HepG2 (cell line): ENCODE measurements at regions not wholly inside any gene's neighbourhood (a gene's known extent, or its start where the extent isn't known, plus 50 kb on each side); places are given as distances from the start of the nearest gene placed in this dataset.

Experiments used
- CREM ChIP-seq, 2 experiments: sonication (generic) in 1 of 2; formaldehyde crosslinking in 1 of 2; IDR thresholded peaks; 2 replicates each; pipeline versions ENCODE4 v1.4.0 to v1.6.1; 2016 to 2020; ENCODE audit warnings: antibody characterized with exemption in 1 of 2, mild to moderate bottlenecking in 1 of 2, missing genetic modification reagents in 1 of 2
- FOXP1 ChIP-seq, 2 experiments: fragments of 450-650 bp in 1 of 2; IDR thresholded peaks; 2 replicates each; pipeline ENCODE4 v1.6.1; 2017 to 2018; ENCODE audit warnings: antibody characterized with exemption in 1 of 2
- KLF15 ChIP-seq: sonication (generic); formaldehyde crosslinking; IDR thresholded peaks from 2 replicates; pipeline ENCODE4 v1.8.1; 2023; ENCODE audit warnings: borderline replicate concordance, mild to moderate bottlenecking, inconsistent platforms, missing genetic modification reagents, mixed read lengths
- LCORL ChIP-seq, 2 experiments: fragments of 450-650 bp in 1 of 2; sonication (generic) in 1 of 2; formaldehyde crosslinking in 1 of 2; IDR thresholded peaks; 2 replicates each; pipeline versions ENCODE4 v1.5.0 to v1.6.1; 2017 to 2020; ENCODE audit warnings: antibody characterized with exemption in 1 of 2, missing genetic modification reagents in 1 of 2
- MYPOP ChIP-seq: sonication (generic); formaldehyde crosslinking; IDR thresholded peaks from 2 replicates; pipeline ENCODE4 v1.8.1; 2023; ENCODE audit warnings: mild to moderate bottlenecking, moderate library complexity, missing genetic modification reagents
- SP140L ChIP-seq: sonication (generic); formaldehyde crosslinking; IDR thresholded peaks from 2 replicates; pipeline ENCODE4 v1.4.0; 2020; ENCODE audit warnings: missing genetic modification reagents, borderline replicate concordance
- THAP9 ChIP-seq: sonication (generic); formaldehyde crosslinking; IDR thresholded peaks from 2 replicates; pipeline ENCODE4; 2020; ENCODE audit warnings: missing genetic modification reagents, mild to moderate bottlenecking, borderline replicate concordance
- ZBTB3 ChIP-seq: sonication (generic); formaldehyde crosslinking; IDR thresholded peaks from 2 replicates; pipeline ENCODE4 v1.4.0; 2020; ENCODE audit warnings: low read depth, mild to moderate bottlenecking, moderate library complexity, missing genetic modification reagents, borderline replicate concordance
- ZNF143 ChIP-seq: sonication (generic); formaldehyde crosslinking; IDR thresholded peaks from 2 replicates; pipeline ENCODE4 v1.4.0; 2020; ENCODE audit warnings: missing genetic modification reagents
- ZNF33A ChIP-seq: sonication (generic); formaldehyde crosslinking; IDR thresholded peaks from 2 replicates; pipeline ENCODE4 v1.5.1; 2020; ENCODE audit warnings: missing genetic modification reagents, mild to moderate bottlenecking, moderate library complexity, borderline replicate concordance
- ZNF484 ChIP-seq: sonication (generic); formaldehyde crosslinking; IDR thresholded peaks from 2 replicates; pipeline ENCODE4 v1.5.1; 2020; ENCODE audit warnings: mild to moderate bottlenecking, low read depth, missing genetic modification reagents, borderline replicate concordance
- ZNF646 ChIP-seq: sonication (generic); formaldehyde crosslinking; IDR thresholded peaks from 2 replicates; pipeline ENCODE4 v1.9.0; 2021; ENCODE audit warnings: mild to moderate bottlenecking, missing genetic modification reagents
- ZNF724P ChIP-seq: sonication (generic); formaldehyde crosslinking; IDR thresholded peaks from 2 replicates; pipeline ENCODE4 v1.8.0; 2022; ENCODE audit warnings: missing genetic modification reagents, borderline replicate concordance
- ZNF792 ChIP-seq: IDR thresholded peaks from 2 replicates; pipeline ENCODE4 v1.6.1; 2016
- ZNF83 ChIP-seq: sonication (generic); formaldehyde crosslinking; IDR thresholded peaks from 2 replicates; pipeline ENCODE4 v1.4.0; 2020; ENCODE audit warnings: missing genetic modification reagents, mild to moderate bottlenecking, borderline replicate concordance
- ZSCAN25 ChIP-seq: sonication (generic); formaldehyde crosslinking; IDR thresholded peaks from 2 replicates; pipeline ENCODE4 v1.8.0; 2022; ENCODE audit warnings: mild to moderate bottlenecking, missing genetic modification reagents
- ZSCAN30 ChIP-seq: sonication (generic); formaldehyde crosslinking; IDR thresholded peaks from 2 replicates; pipeline ENCODE4 v1.5.0; 2020; ENCODE audit warnings: mild to moderate bottlenecking, missing genetic modification reagents
- ZSCAN5A ChIP-seq: sonication (generic); formaldehyde crosslinking; IDR thresholded peaks from 2 replicates; pipeline ENCODE4 v1.8.0; 2022; ENCODE audit warnings: mild to moderate bottlenecking, missing genetic modification reagents, borderline replicate concordance

GRCh38 chr16:31694461-31694860 lies 166.8 kb downstream of the AHSP start (continued):
- TF ChIP-seq ZNF646 (CRISPR knock-in tag) (peak; percentile 68; the same call in 1 of the 2 replicates), MYPOP (CRISPR knock-in tag) (no peak), FOXP1 (IDR thresholded peaks at IDR 0.05) (0 out of 2 replicates have a peak, but pooled peaks have one; percentile 41), FOXP1 (CRISPR knock-in tag; IDR thresholded peaks at IDR 0.05) (no peak), ZNF33A (CRISPR knock-in tag) (no peak), ZNF83 (CRISPR knock-in tag) (no peak), KLF15 (CRISPR knock-in tag) (no peak), CREM (IDR thresholded peaks at IDR 0.05) (no peak), CREM (CRISPR knock-in tag; IDR thresholded peaks at IDR 0.05) (no peak), LCORL (IDR thresholded peaks at IDR 0.05) (0 out of 2 replicates have a peak, but pooled peaks have one; percentile 7), LCORL (CRISPR knock-in tag; IDR thresholded peaks at IDR 0.05) (no peak), ZSCAN30 (no peak), ZSCAN5A (CRISPR knock-in tag) (no peak), ZBTB3 (CRISPR knock-in tag) (no peak), ZNF724P (CRISPR knock-in tag) (no peak), THAP9 (no peak), ZNF143 (CRISPR knock-in tag) (no peak), ZSCAN25 (no peak), SP140L (no peak), ZNF484 (CRISPR knock-in tag) (no peak), ZNF792 (no peak)
